Aorta (tissue), 5 donors: ENCODE measurements at regions not wholly inside any gene's neighbourhood (a gene's known extent, or its start where the extent isn't known, plus 50 kb on each side); places are given as distances from the start of the nearest gene placed in this dataset.

ENCODE experiments used
- ATAC-seq: fragments of 200-7000 bp; cut with Tn5 transposase; one replicate; pipeline ENCODE4 v1.9.1; 2022; ENCODE audit warnings: moderate library complexity; ENCODE audit not compliant: low FRiP score
- DNase-seq, 2 donors: peaks; one replicate each; pipeline ENCODE4 v3.0.0-alpha.2; 2020
- H3K27ac ChIP-seq, 2 donors: one replicate each; pipeline ENCODE4 v1.5.1; 2013; ENCODE audit warnings: low read length in 2 of 2, mild to moderate bottlenecking in 2 of 2, moderate library complexity in 2 of 2, control low read depth in 1 of 2, inconsistent platforms in 1 of 2, low read depth in 1 of 2
- H3K27me3 ChIP-seq, 2 donors: one replicate each; pipeline ENCODE4 v1.6.1; 2013; ENCODE audit warnings: control low read depth in 1 of 2, low read length in 1 of 2, mild to moderate bottlenecking in 1 of 2, moderate library complexity in 1 of 2; ENCODE audit not compliant: insufficient read depth in 2 of 2, control insufficient read depth in 1 of 2
- H3K36me3 ChIP-seq, 2 donors: one replicate each; pipeline ENCODE4 v1.6.1; 2013; ENCODE audit warnings: control low read depth in 1 of 2, low read length in 1 of 2, mild to moderate bottlenecking in 1 of 2; ENCODE audit not compliant: insufficient read depth in 2 of 2, control insufficient read depth in 1 of 2
- H3K4me1 ChIP-seq, 2 donors: one replicate each; pipeline ENCODE4 v1.6.1; 2013; ENCODE audit warnings: low read length in 2 of 2, control low read depth in 1 of 2, mild to moderate bottlenecking in 1 of 2, moderate library complexity in 1 of 2; ENCODE audit not compliant: insufficient read depth in 2 of 2, control insufficient read depth in 1 of 2
- H3K4me3 ChIP-seq, 2 donors: one replicate each; pipeline ENCODE4 v1.5.1; 2013; ENCODE audit warnings: low read length in 2 of 2, control low read depth in 1 of 2, mild to moderate bottlenecking in 1 of 2
- H3K9me3 ChIP-seq: one replicate; pipeline ENCODE4 v1.6.1; 2013; ENCODE audit warnings: mild to moderate bottlenecking, low read length; ENCODE audit not compliant: control insufficient read depth
- WGBS, 2 donors: extraction: QIAGEN DNeasy Blood & Tissue Kit; methylation state at CpG; one replicate each; pipeline ENCODE4 v1.1.7; 2013; 5-methylcytosine and 5-hydroxymethylcytosine counted together
- intact Hi-C, 2 donors: fragments of 100-400 bp; cut with DNase I; formaldehyde crosslinking; loops; one replicate each; pipeline versions ENCODE4 v1.14.2 to v1.15.0; 2022
- donor health status: healthy with polysubstance abuse.
- donor health status: Bipolar disorder and iron deficiency.
- donor health status: DM: no; HTN: no; CAD: no.
- donor health status: DM: no; HTN: no; CAD: no.
- donor health status: DM: yes; HTN: yes; CAD: no.

GRCh38 chr13:75945841-75946482, 309.8 kb downstream of the LMO7 start:
- DNase-seq (no peak), ATAC-seq (no peak)
- no peaks in the 10 kb centered on the region for H3K9me3 ChIP-seq
- H3K27ac ChIP-seq: no peak overlapping the region
- H3K4me1 ChIP-seq: no peaks in the 10 kb centered on the region
- intact Hi-C loops: no loop called here
- no peak overlapping the region for H3K4me3 ChIP-seq
- no peaks in the 10 kb centered on the region for H3K36me3 ChIP-seq
- 91% methylated on average over 3 of the region's 3 CpGs for WGBS, 2 donors
- H3K27me3 ChIP-seq: no peaks in the 10 kb centered on the region

GRCh38 chr13:75938811-75939560, 302.9 kb downstream of the LMO7 start:
- no peaks in the 10 kb centered on the region for H3K4me1 ChIP-seq
- peak; percentile 68 for ATAC-seq
- intact Hi-C loops: no loop called here
- H3K27ac ChIP-seq: no peak overlapping the region
- no peaks in the 10 kb centered on the region for H3K27me3 ChIP-seq
- no peak for DNase-seq
- no peak overlapping the region for H3K4me3 ChIP-seq
- no peaks in the 10 kb centered on the region for H3K36me3 ChIP-seq
- WGBS, 2 donors: 60 to 62% methylated on average over 2 of the region's 2 CpGs
- H3K9me3 ChIP-seq: no peaks in the 10 kb centered on the region

GRCh38 chr13:75936791-75937190, 300.7 kb downstream of the LMO7 start:
- H3K9me3 ChIP-seq: no peaks in the 10 kb centered on the region
- no peaks in the 10 kb centered on the region for H3K27me3 ChIP-seq
- intact Hi-C loops: no loop called here
- DNase-seq: no peak
- ATAC-seq: no peak
- H3K4me1 ChIP-seq: no peaks in the 10 kb centered on the region
- H3K36me3 ChIP-seq: no peaks in the 10 kb centered on the region
- 45 to 85% methylated on average over 1 of the region's 1 CpG for WGBS, 2 donors
- no peak overlapping the region for H3K4me3 ChIP-seq
- no peak overlapping the region for H3K27ac ChIP-seq

GRCh38 chr13:75935805-75936204, 299.7 kb downstream of the LMO7 start:
- WGBS, 2 donors: 96 to 97% methylated on average over 2 of the region's 2 CpGs
- no peaks in the 10 kb centered on the region for H3K4me1 ChIP-seq
- H3K27ac ChIP-seq: no peak overlapping the region
- DNase-seq: no peak
- intact Hi-C loops: no loop called here
- ATAC-seq: no peak
- H3K9me3 ChIP-seq: no peaks in the 10 kb centered on the region
- H3K36me3 ChIP-seq: no peaks in the 10 kb centered on the region
- no peak overlapping the region for H3K4me3 ChIP-seq
- no peaks in the 10 kb centered on the region for H3K27me3 ChIP-seq

GRCh38 chr13:75934889-75935288, 298.8 kb downstream of the LMO7 start:
- whole genome bisulfite sequencing, 2 donors: 63 to 74% methylated on average over 1 of the region's 1 CpG
- H3K27me3 ChIP-seq: no peaks in the 10 kb centered on the region
- ATAC-seq: no peak
- DNase-seq: no peak
- no peaks in the 10 kb centered on the region for H3K9me3 ChIP-seq
- intact Hi-C loops: no loop called here
- H3K36me3 ChIP-seq: no peaks in the 10 kb centered on the region
- H3K4me1 ChIP-seq: no peaks in the 10 kb centered on the region
- no peak overlapping the region for H3K27ac ChIP-seq
- no peak overlapping the region for H3K4me3 ChIP-seq

GRCh38 chr13:75932636-75933035, 296.5 kb downstream of the LMO7 start:
- Histone ChIP-seq H3K9me3 (peaks cover 2% of the 10 kb centered on the region), H3K36me3 (no peaks in the 10 kb centered on the region), H3K4me1 (no peaks in the 10 kb centered on the region), H3K27me3 (no peaks in the 10 kb centered on the region), H3K4me3 (no peak overlapping the region), H3K27ac (no peak overlapping the region)
- 44 to 47% methylated on average over 4 of the region's 4 CpGs for WGBS, 2 donors
- DNase-seq (no peak), ATAC-seq (no peak)
- intact Hi-C loops: no loop called here

GRCh38 chr13:75931116-75931515, 295.0 kb downstream of the LMO7 start:
- no peaks in the 10 kb centered on the region for H3K4me1 ChIP-seq
- no peak overlapping the region for H3K27ac ChIP-seq
- H3K4me3 ChIP-seq: no peak overlapping the region
- H3K9me3 ChIP-seq: peaks cover 2% of the 10 kb centered on the region
- DNase-seq: no peak
- ATAC-seq: no peak
- 92 to 96% methylated on average over 1 of the region's 1 CpG for WGBS, 2 donors
- H3K27me3 ChIP-seq: no peaks in the 10 kb centered on the region
- intact Hi-C loops: no loop called here
- no peaks in the 10 kb centered on the region for H3K36me3 ChIP-seq

- no peak for DNase-seq
- no peaks in the 10 kb centered on the region for H3K4me1 ChIP-seq
- no peak overlapping the region for H3K27ac ChIP-seq
- ATAC-seq: no peak
- no peaks in the 10 kb centered on the region for H3K27me3 ChIP-seq
- no peaks in the 10 kb centered on the region for H3K36me3 ChIP-seq
- no peak overlapping the region for H3K4me3 ChIP-seq
- peaks cover 2% of the 10 kb centered on the region for H3K9me3 ChIP-seq
- intact Hi-C loops: no loop called here
Observed at GRCh38 chr13:75929076-75929475, 292.9 kb downstream of the LMO7 start.

GRCh38 chr13:75927183-75927669, 291.1 kb downstream of the LMO7 start:
- Histone ChIP-seq H3K4me3 (no peak overlapping the region), H3K27me3 (no peaks in the 10 kb centered on the region), H3K4me1 (no peaks in the 10 kb centered on the region), H3K27ac (no peak overlapping the region), H3K9me3 (peaks cover 2% of the 10 kb centered on the region), H3K36me3 (no peaks in the 10 kb centered on the region)
- WGBS, 2 donors: 59 to 71% methylated on average over 2 of the region's 2 CpGs
- intact Hi-C loops: no loop called here
- no peak for ATAC-seq
- no peak for DNase-seq
